SK-N-SH (cell line): ENCODE measurements at regions not wholly inside any gene's neighbourhood (a gene's known extent, or its start where the extent isn't known, plus 50 kb on each side); places are given as distances from the start of the nearest gene placed in this dataset.

ENCODE experiments used
- CTCF ChIA-PET: fragments of 300-600, 350-600 bp; formaldehyde crosslinking; extraction: SDS; loops from one replicate; lab custom pipeline; 2021; lab: Yijun Ruan, JAX
- POLR2A ChIA-PET: fragments of 350-600 bp; sonication (Branson Sonifier 250); formaldehyde crosslinking; extraction: SDS; loops from one replicate; lab custom pipeline; 2020; ENCODE audit warnings: antibody characterized with exemption, inconsistent platforms; lab: Yijun Ruan, JAX
- DNase-seq: peaks from one replicate; pipeline ENCODE4 v3.0.0; 2012
- H2AFZ ChIP-seq: fragments of 200-600 bp; sonication (generic); 2 replicates; pipeline ENCODE4 v1.8.1; 2016; ENCODE audit warnings: antibody characterized with exemption, mild to moderate bottlenecking, low read depth
- H3F3A ChIP-seq: fragments of 200-600 bp; sonication (generic); replicated peaks from 2 replicates; pipeline ENCODE3; 2016; ENCODE audit warnings: antibody characterized with exemption, mild to moderate bottlenecking; ENCODE audit not compliant: insufficient read depth
- H3K27ac ChIP-seq, 2 experiments: fragments of 200-500 bp in 1 of 2; fragments of 200-600 bp in 1 of 2; sonication (Bioruptor generic) in 1 of 2; sonication (generic), shearing (Covaris generic) in 1 of 2; 2 replicates each; pipeline versions ENCODE4 v1.5.1 to v1.6.1; 2014 to 2016; ENCODE audit warnings: low read depth in 2 of 2, inconsistent platforms in 1 of 2, low read length in 1 of 2, mild to moderate bottlenecking in 1 of 2, mixed read lengths in 1 of 2
- H3K27me3 ChIP-seq: fragments of 200-600 bp; sonication (generic), shearing (Covaris generic); 2 replicates; pipeline ENCODE4 v1.6.1; 2016; ENCODE audit warnings: mixed run types; ENCODE audit not compliant: insufficient read depth
- H3K36me3 ChIP-seq, 2 experiments: fragments of 200-500 bp in 1 of 2; fragments of 200-600 bp in 1 of 2; sonication (Bioruptor generic) in 1 of 2; sonication (generic) in 1 of 2; replicated peaks in 1 of 2; 2 replicates each; pipeline versions ENCODE3 to v1.5.1; 2014 to 2016; ENCODE audit warnings: low read length in 1 of 2, mild to moderate bottlenecking in 1 of 2; ENCODE audit not compliant: insufficient read depth in 2 of 2, control insufficient read depth in 1 of 2
- H3K4me1 ChIP-seq, 2 experiments: fragments of 200-500 bp in 1 of 2; fragments of 200-600 bp in 1 of 2; sonication (Bioruptor generic) in 1 of 2; sonication (generic), shearing (Covaris generic) in 1 of 2; 2 replicates each; pipeline versions ENCODE4 v1.5.1 to v1.6.1; 2014 to 2016; ENCODE audit warnings: low read depth in 1 of 2, low read length in 1 of 2, mixed run types in 1 of 2; ENCODE audit not compliant: insufficient read depth in 2 of 2, control insufficient read depth in 1 of 2
- H3K4me2 ChIP-seq: fragments of 200-600 bp; sonication (generic), shearing (Covaris generic); 2 replicates; pipeline ENCODE4 v1.6.1; 2017; ENCODE audit warnings: mixed run types
- H3K4me3 ChIP-seq, 2 experiments: fragments of 200-500 bp in 1 of 2; fragments of 200-600 bp in 1 of 2; sonication (Bioruptor generic) in 1 of 2; sonication (generic), shearing (Covaris generic) in 1 of 2; 2 replicates each; pipeline versions ENCODE4 v1.5.1 to v1.8.1; 2014 to 2016; ENCODE audit warnings: low read depth in 2 of 2, inconsistent platforms in 1 of 2, low read length in 1 of 2, mild to moderate bottlenecking in 1 of 2, mixed read lengths in 1 of 2, moderate library complexity in 1 of 2
- H3K79me2 ChIP-seq: fragments of 200-600 bp; sonication (generic); 2 replicates; pipeline ENCODE4 v1.8.1; 2017; ENCODE audit warnings: mild to moderate bottlenecking; ENCODE audit not compliant: insufficient read depth
- H3K9ac ChIP-seq: fragments of 200-600 bp; sonication (generic); 2 replicates; pipeline ENCODE4 v1.6.1; 2017; ENCODE audit warnings: mixed run types
- H3K9me2 ChIP-seq: fragments of 200-600 bp; sonication (generic); 2 replicates; pipeline ENCODE4 v1.6.1; 2017; ENCODE audit warnings: mixed run types
- H3K9me3 ChIP-seq: fragments of 200-600 bp; sonication (generic); 2 replicates; pipeline ENCODE4 v1.6.1; 2017; ENCODE audit warnings: mixed run types, mild to moderate bottlenecking, moderate library complexity
- H4K20me1 ChIP-seq: fragments of 200-600 bp; sonication (generic); 2 replicates; pipeline ENCODE4 v1.6.1; 2017; ENCODE audit warnings: mild to moderate bottlenecking, mixed run types; ENCODE audit not compliant: insufficient read depth
- CTCF ChIP-seq: fragments of 200-600 bp; sonication (generic); IDR thresholded peaks from 2 replicates; pipeline ENCODE4 v1.6.1; 2017; ENCODE audit warnings: antibody characterized with exemption, mild to moderate bottlenecking, moderate library complexity
- EP300 ChIP-seq, 2 experiments: IDR thresholded peaks; 2 replicates each; pipeline versions ENCODE4 v1.4.0 to v1.6.1; 2012; ENCODE audit warnings: borderline replicate concordance in 1 of 2, low read depth in 1 of 2, low read length in 1 of 2
- FOXJ3 ChIP-seq: sonication (generic); formaldehyde crosslinking; IDR thresholded peaks from 2 replicates; pipeline ENCODE4 v1.5.1; 2020; ENCODE audit warnings: mild to moderate bottlenecking, missing genetic modification reagents
- GATA2 ChIP-seq: sonication (generic); formaldehyde crosslinking; IDR thresholded peaks from 2 replicates; pipeline ENCODE4 v1.5.0; 2020; ENCODE audit warnings: mild to moderate bottlenecking, missing genetic modification reagents
- MAX ChIP-seq: IDR thresholded peaks from 2 replicates; pipeline ENCODE4 v1.4.0; 2012; ENCODE audit warnings: low read depth
- MEF2A ChIP-seq: IDR thresholded peaks from 2 replicates; pipeline ENCODE4 v1.4.0; 2012; ENCODE audit warnings: low read depth, borderline replicate concordance
- POLR2AphosphoS5 ChIP-seq: IDR thresholded peaks from 2 replicates; pipeline ENCODE4 v1.6.1; 2012; ENCODE audit warnings: low read depth, low read length
- RAD21 ChIP-seq: IDR thresholded peaks from 2 replicates; pipeline ENCODE4 v1.6.1; 2012; ENCODE audit warnings: mild to moderate bottlenecking, low read length
- SIN3A ChIP-seq: IDR thresholded peaks from 2 replicates; pipeline ENCODE4 v1.6.1; 2012; ENCODE audit warnings: low read depth, mild to moderate bottlenecking, low read length, moderate library complexity, borderline replicate concordance
- TAF1 ChIP-seq: IDR thresholded peaks from 2 replicates; pipeline ENCODE4 v1.6.1; 2012; ENCODE audit warnings: low read depth, mild to moderate bottlenecking, low read length, moderate library complexity, borderline replicate concordance
- YY1 ChIP-seq: IDR thresholded peaks from 2 replicates; pipeline ENCODE4 v1.4.0; 2012; ENCODE audit warnings: low read depth, mild to moderate bottlenecking
- ZBTB33 ChIP-seq: IDR thresholded peaks from 2 replicates; pipeline ENCODE4 v1.4.0; 2012; ENCODE audit warnings: low read depth, borderline replicate concordance
- TF ChIP-seq, protein P1 (sequence below): fragments of 150-350 bp; IDR thresholded peaks from 2 replicates; pipeline ENCODE4 v1.6.1; 2017; ENCODE audit warnings: antibody characterized with exemption, low read length, low read depth, borderline replicate concordance

DNA sequence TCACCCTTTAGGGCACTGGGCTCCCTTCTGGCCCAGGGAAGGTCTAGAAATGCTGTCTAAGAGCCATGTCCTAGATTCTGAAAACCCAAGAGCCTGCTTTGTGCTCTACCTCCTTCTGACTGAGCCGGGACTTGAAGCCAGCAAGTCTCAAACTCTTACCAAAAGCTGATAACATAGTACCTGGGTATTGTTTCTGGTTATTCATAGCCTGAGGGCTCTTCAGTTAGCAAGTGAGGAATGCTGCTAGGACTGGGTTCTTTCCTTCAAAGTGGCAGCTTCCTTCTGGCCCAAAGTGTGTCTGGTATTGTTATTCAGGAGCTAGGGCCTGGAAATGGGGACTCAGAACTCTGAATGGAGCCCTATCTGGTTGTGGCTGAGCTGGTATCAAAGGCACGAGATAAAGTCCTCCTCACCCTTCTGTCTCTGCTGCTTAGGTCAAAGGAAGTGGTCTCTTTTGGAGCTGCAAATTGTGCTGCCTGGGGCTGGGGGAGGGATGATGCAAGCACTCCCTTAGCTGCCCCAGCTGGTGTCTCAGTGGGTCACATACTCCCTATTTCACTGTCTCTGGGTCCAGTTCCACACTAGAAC, 696.0 kb upstream of the CCDC179 start (continued):
- TF ChIP-seq SIN3A (no peak), ZBTB33 (no peak), MAX (no peak), FOXJ3 (CRISPR knock-in tag) (no peak), EP300 (IDR thresholded peaks at IDR 0.05; ENCODE audit: borderline replicate concordance in 1 of 2, low read depth in 1 of 2, low read length in 1 of 2) (no peak), TAF1 (no peak), POLR2AphosphoS5 (no peak)

DNA sequence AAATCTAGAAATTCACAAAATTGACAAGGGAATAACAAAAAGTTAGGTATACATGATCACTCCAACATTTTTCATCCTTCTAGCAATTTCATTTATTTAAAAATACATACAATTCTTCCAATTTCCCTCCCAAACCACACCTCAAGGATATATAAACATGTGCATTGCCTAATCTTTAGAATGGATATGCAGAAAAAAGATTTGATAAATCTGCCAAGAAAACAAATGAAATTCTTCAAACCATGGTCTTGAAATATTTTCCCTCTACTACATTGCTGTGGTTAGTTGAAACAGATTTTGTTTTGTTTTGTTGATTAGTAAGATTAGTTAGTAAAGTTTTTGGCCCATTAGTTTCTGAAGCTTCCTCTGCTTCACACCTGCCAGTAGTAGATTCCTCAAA, 703.3 kb upstream of the CCDC179 start:
- no peak overlapping the region for H2AFZ ChIP-seq
- no peaks in the 10 kb centered on the region for H3F3A ChIP-seq
- no peaks in the 10 kb centered on the region for H3K79me2 ChIP-seq
- H3K9ac ChIP-seq: no peak overlapping the region
- CTCF ChIA-PET: no interaction called here
- H3K4me3 ChIP-seq: no peak overlapping the region
- POLR2A ChIA-PET: no interaction called here
- TF ChIP-seq GATA2 (no peak), ZBTB33 (no peak), MEF2A (no peak), RAD21 (no peak), YY1 (no peak), CTCF (no peak), MAX (no peak), SIN3A (no peak)
- TF ChIP-seq, protein P1, sequence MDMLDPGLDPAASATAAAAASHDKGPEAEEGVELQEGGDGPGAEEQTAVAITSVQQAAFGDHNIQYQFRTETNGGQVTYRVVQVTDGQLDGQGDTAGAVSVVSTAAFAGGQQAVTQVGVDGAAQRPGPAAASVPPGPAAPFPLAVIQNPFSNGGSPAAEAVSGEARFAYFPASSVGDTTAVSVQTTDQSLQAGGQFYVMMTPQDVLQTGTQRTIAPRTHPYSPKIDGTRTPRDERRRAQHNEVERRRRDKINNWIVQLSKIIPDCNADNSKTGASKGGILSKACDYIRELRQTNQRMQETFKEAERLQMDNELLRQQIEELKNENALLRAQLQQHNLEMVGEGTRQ: no peak
- no peaks in the 10 kb centered on the region for H3K36me3 ChIP-seq
- no peak overlapping the region for H3K4me2 ChIP-seq
- no peaks in the 10 kb centered on the region for H3K9me2 ChIP-seq
- no peaks in the 10 kb centered on the region for H3K4me1 ChIP-seq
- DNase-seq: no peak
- no peak overlapping the region for H3K27ac ChIP-seq
- H4K20me1 ChIP-seq: no peaks in the 10 kb centered on the region
- no peaks in the 10 kb centered on the region for H3K9me3 ChIP-seq
- H3K27me3 ChIP-seq: no peaks in the 10 kb centered on the region
